Upper lobe of left lung (tissue), 6 donors: ENCODE measurements at regions not wholly inside any gene's neighbourhood (a gene's known extent, or its start where the extent isn't known, plus 50 kb on each side); places are given as distances from the start of the nearest gene placed in this dataset.

ENCODE experiments used
- ATAC-seq, 2 donors: fragments of 200-7000 bp; cut with Tn5 transposase; one replicate each; pipeline ENCODE4 v1.9.1; 2022; ENCODE audit warnings: mild to moderate bottlenecking in 2 of 2, moderate library complexity in 2 of 2; ENCODE audit not compliant: low FRiP score in 2 of 2
- DNase-seq, 2 donors: peaks; one replicate each; pipeline ENCODE4 v3.0.0-alpha.2; 2019 to 2020
- H3K27ac ChIP-seq, 4 donors: fragments of 200-600 bp; sonication (generic); one replicate each; pipeline ENCODE4 v1.5.1; 2016 to 2019
- H3K27me3 ChIP-seq, 4 donors: fragments of 200-600 bp; sonication (generic); one replicate each; pipeline ENCODE4 v1.5.1; 2017 to 2019
- H3K36me3 ChIP-seq, 4 donors: fragments of 200-600 bp; sonication (generic); one replicate each; pipeline ENCODE4 v1.5.1; 2016 to 2019
- H3K4me1 ChIP-seq, 4 donors: fragments of 200-600 bp; sonication (generic); one replicate each; pipeline ENCODE4 v1.5.1; 2018 to 2019
- H3K4me3 ChIP-seq, 4 donors: fragments of 200-600 bp; sonication (generic); one replicate each; pipeline ENCODE4 v1.5.1; 2017 to 2019; ENCODE audit warnings: mild to moderate bottlenecking in 2 of 4, moderate library complexity in 1 of 4
- H3K9me3 ChIP-seq, 4 donors: fragments of 200-600 bp; sonication (generic); one replicate each; pipeline ENCODE4 v1.5.1; 2018 to 2019
- EP300 ChIP-seq, 4 donors: sonication (generic); formaldehyde crosslinking; IDR thresholded peaks; one replicate each; pipeline ENCODE4 v1.5.1; 2017; ENCODE audit warnings: antibody characterized with exemption in 4 of 4, control low read depth in 2 of 4
- POLR2A ChIP-seq, 4 donors: fragments of 450-650 bp; IDR thresholded peaks; one replicate each; pipeline ENCODE4 v1.5.1; 2016 to 2017; ENCODE audit warnings: antibody characterized with exemption in 4 of 4, mild to moderate bottlenecking in 2 of 4
- POLR2AphosphoS5 ChIP-seq, 2 donors: sonication (generic); formaldehyde crosslinking; IDR thresholded peaks; one replicate each; pipeline ENCODE4 v1.5.1; 2017; ENCODE audit warnings: antibody characterized with exemption in 2 of 2
- WGBS, 2 donors: methylation state at CpG; one replicate each; pipeline ENCODE4 v1.1.5; 2017 to 2018; 5-methylcytosine and 5-hydroxymethylcytosine counted together
- TF ChIP-seq, protein P1 (sequence below), 6 experiments: fragments of 450-650 bp in 4 of 6; fragments of 200-600 bp in 2 of 6; sonication (generic) in 2 of 6; IDR thresholded peaks; one replicate each; pipeline ENCODE4 v1.5.1; 2016 to 2019; ENCODE audit warnings: antibody characterized with exemption in 6 of 6
- donor health status: DM: no; HTN: no; CAD: no; lungs with moderate emphysema.
- donor health status: DM: no; HTN: yes; CAD: no; lungs with severe emphysema.

- H3K36me3 ChIP-seq = no peaks in the 10 kb centered on the region
- no peak for ATAC-seq
- peak in 1 of 2 donors; percentile 72 for DNase-seq
- no peak overlapping the region for H3K4me3 ChIP-seq
- no peaks in the 10 kb centered on the region for H3K27me3 ChIP-seq
- no peak overlapping the region for H3K27ac ChIP-seq
- H3K9me3 ChIP-seq = peaks cover 0 to 5% (median 0%) of the 10 kb centered on the region in 4 donors
- TF ChIP-seq, protein P1, sequence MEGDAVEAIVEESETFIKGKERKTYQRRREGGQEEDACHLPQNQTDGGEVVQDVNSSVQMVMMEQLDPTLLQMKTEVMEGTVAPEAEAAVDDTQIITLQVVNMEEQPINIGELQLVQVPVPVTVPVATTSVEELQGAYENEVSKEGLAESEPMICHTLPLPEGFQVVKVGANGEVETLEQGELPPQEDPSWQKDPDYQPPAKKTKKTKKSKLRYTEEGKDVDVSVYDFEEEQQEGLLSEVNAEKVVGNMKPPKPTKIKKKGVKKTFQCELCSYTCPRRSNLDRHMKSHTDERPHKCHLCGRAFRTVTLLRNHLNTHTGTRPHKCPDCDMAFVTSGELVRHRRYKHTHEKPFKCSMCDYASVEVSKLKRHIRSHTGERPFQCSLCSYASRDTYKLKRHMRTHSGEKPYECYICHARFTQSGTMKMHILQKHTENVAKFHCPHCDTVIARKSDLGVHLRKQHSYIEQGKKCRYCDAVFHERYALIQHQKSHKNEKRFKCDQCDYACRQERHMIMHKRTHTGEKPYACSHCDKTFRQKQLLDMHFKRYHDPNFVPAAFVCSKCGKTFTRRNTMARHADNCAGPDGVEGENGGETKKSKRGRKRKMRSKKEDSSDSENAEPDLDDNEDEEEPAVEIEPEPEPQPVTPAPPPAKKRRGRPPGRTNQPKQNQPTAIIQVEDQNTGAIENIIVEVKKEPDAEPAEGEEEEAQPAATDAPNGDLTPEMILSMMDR (IDR thresholded peaks at IDR 0.05) = no peak
- no peak for TF ChIP-seq POLR2A (IDR thresholded peaks at IDR 0.05)
- no peak for TF ChIP-seq EP300 (IDR thresholded peaks at IDR 0.05)
- no peak for TF ChIP-seq POLR2AphosphoS5 (IDR thresholded peaks at IDR 0.05)
- 90 to 94% methylated on average over 19 of the region's 19 CpGs for WGBS, 2 donors
- H3K4me1 ChIP-seq = no peaks in the 10 kb centered on the region
These were observed 534.4 kb upstream of the TLE4 start for GRCh38 chr9:79037338-79037737.

DNA sequence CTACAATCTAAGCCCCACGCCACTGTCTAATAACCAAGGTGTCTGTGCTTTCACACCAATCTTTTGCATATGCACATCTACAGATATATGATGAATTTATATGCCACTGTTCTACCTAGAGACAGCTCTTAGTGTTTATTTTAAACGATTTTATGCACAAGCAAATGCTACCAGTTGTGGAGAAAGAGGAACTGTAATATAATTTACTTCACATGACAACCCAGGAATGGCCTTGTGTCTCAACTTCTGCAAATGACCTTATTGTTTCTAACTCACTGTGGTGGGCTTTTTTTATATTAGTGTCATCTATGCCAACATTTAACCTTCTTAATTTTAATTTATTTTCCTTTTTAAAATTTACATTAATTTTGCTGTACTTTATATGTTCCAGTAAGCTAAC lies 531.1 kb upstream of the TLE4 start:
- no peak overlapping the region for H3K4me3 ChIP-seq
- no peaks in the 10 kb centered on the region for H3K36me3 ChIP-seq
- WGBS, 2 donors = 47 to 56% methylated on average over 2 of the region's 2 CpGs
- H3K27me3 ChIP-seq = no peaks in the 10 kb centered on the region
- no peak overlapping the region for H3K27ac ChIP-seq
- DNase-seq (no peak), ATAC-seq (no peak)
- TF ChIP-seq POLR2AphosphoS5 (IDR thresholded peaks at IDR 0.05) = no peak
- TF ChIP-seq, protein P1 (IDR thresholded peaks at IDR 0.05) = no peak
- no peak for TF ChIP-seq POLR2A (IDR thresholded peaks at IDR 0.05)
- TF ChIP-seq EP300 (IDR thresholded peaks at IDR 0.05) = no peak
- no peaks in the 10 kb centered on the region for H3K4me1 ChIP-seq
- H3K9me3 ChIP-seq = no peaks in the 10 kb centered on the region

DNA sequence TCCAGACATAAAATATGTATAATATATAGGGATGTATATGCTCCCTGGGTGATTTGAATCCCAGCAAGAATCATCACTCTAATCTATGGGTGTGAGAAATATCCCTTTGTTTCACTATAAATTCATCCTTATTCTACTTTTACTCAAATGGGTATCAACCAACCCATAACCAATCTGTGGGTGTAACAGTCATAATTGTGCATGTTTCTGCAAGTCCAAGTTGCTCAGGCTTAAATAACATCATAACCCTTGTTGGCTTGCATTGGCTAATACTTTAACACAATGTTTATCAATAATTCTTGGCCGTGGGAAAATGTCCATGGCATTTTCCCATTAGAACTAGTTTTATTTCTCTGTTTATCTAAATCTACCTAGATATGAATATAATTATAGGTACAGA lies 530.5 kb upstream of the TLE4 start:
- ATAC-seq (no peak), DNase-seq (no peak)
- no peaks in the 10 kb centered on the region for H3K36me3 ChIP-seq
- no peaks in the 10 kb centered on the region for H3K4me1 ChIP-seq
- H3K27me3 ChIP-seq = no peaks in the 10 kb centered on the region
- no peak overlapping the region for H3K27ac ChIP-seq
- no peak overlapping the region for H3K4me3 ChIP-seq
- TF ChIP-seq, protein P1 (IDR thresholded peaks at IDR 0.05) = no peak
- TF ChIP-seq POLR2A (IDR thresholded peaks at IDR 0.05) = no peak
- TF ChIP-seq EP300 (IDR thresholded peaks at IDR 0.05) = no peak
- TF ChIP-seq POLR2AphosphoS5 (IDR thresholded peaks at IDR 0.05) = no peak
- no peaks in the 10 kb centered on the region for H3K9me3 ChIP-seq
- 63 to 69% methylated on average over 1 of the region's 1 CpG for WGBS, 2 donors

DNA sequence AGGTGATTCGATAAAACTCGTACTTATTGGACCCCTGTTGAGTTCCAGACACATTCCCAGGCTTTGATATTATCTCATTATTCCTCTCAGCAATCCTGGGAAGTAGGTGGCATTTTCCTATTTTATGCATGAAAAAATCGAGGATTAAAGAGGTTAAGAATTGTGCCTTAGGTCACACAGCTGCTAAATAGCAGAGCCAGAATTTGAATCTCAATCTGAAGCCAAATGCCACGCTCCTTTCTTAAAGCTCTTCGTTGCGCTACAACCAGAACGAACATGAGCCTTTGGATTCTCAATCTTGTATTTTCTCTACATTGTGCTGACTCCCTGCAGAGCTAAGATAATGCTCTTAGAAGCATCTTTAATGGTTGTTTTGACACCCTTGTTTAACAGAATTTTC lies 527.8 kb upstream of the TLE4 start:
- 85 to 86% methylated on average over 7 of the region's 7 CpGs for WGBS, 2 donors
- Histone ChIP-seq H3K4me3 (no peak overlapping the region), H3K9me3 (no peaks in the 10 kb centered on the region), H3K4me1 (no peaks in the 10 kb centered on the region), H3K27me3 (no peaks in the 10 kb centered on the region), H3K27ac (no peak overlapping the region), H3K36me3 (no peaks in the 10 kb centered on the region)
- no peak for TF ChIP-seq POLR2AphosphoS5 (IDR thresholded peaks at IDR 0.05)
- no peak for TF ChIP-seq POLR2A (IDR thresholded peaks at IDR 0.05)
- no peak for TF ChIP-seq EP300 (IDR thresholded peaks at IDR 0.05)
- TF ChIP-seq, protein P1 (IDR thresholded peaks at IDR 0.05) = no peak
- DNase-seq (no peak), ATAC-seq (no peak)

DNA sequence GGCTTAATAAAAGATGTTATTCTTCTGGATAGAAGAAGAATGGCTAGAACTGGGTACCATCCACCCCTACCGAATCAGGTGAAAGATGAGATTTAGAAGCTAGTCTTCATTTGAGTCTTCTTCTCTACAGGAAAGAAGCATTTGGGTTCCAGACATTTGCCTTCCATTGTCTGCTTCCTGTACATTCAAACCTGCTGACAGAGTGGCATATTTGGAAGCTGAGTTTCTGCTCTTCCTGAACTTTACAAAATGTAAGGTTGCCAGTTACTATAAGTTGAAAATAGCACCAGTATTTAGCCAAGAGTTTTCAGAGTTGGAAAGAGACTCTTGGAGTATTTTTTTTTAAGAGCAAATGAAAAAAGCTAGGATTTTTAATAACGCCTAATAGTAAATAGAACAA lies 525.4 kb upstream of the TLE4 start:
- H3K27me3 ChIP-seq = no peaks in the 10 kb centered on the region
- ATAC-seq = no peak
- 88 to 91% methylated on average over 2 of the region's 2 CpGs for WGBS, 2 donors

More for the DNA sequence above, 525.4 kb upstream of the TLE4 start:
- Histone ChIP-seq H3K36me3 (no peaks in the 10 kb centered on the region), H3K27ac (no peak overlapping the region), H3K4me3 (no peak overlapping the region), H3K9me3 (no peaks in the 10 kb centered on the region), H3K4me1 (no peaks in the 10 kb centered on the region)
- TF ChIP-seq POLR2A (IDR thresholded peaks at IDR 0.05) (no peak), POLR2AphosphoS5 (IDR thresholded peaks at IDR 0.05) (no peak), EP300 (IDR thresholded peaks at IDR 0.05) (no peak)
- TF ChIP-seq, protein P1 (IDR thresholded peaks at IDR 0.05) = no peak
- DNase-seq = no peak
